Prostate gland (tissue), 2 donors: ENCODE measurements at regions not wholly inside any gene's neighbourhood (a gene's known extent, or its start where the extent isn't known, plus 50 kb on each side); places are given as distances from the start of the nearest gene placed in this dataset.
"Not testable (repeated sequence)": the region's sequence is repeated elsewhere in the genome, so short reads cannot be mapped to it uniquely, and the experiment has no call there.

Experiments
- DNase-seq: peaks from one replicate; pipeline ENCODE4 v3.0.0-alpha.2; 2019; ENCODE audit warnings: low spot score
- H3K27ac ChIP-seq, 2 donors: fragments of 200-600 bp; sonication (generic); 2 replicates each; pipeline ENCODE4 v1.5.1; 2017 to 2019
- H3K27me3 ChIP-seq: fragments of 200-600 bp; sonication (generic); replicated peaks from 2 replicates; pipeline ENCODE4 v1.5.1; 2019; ENCODE audit not compliant: insufficient read depth
- H3K36me3 ChIP-seq, 2 donors: fragments of 200-600 bp; sonication (generic); 1 replicate in 1 of 2; 2 replicates in 1 of 2; pipeline versions ENCODE4 v1.5.1 to v1.8.1; 2017 to 2019
- H3K4me1 ChIP-seq: fragments of 200-600 bp; sonication (generic); replicated peaks from 2 replicates; pipeline ENCODE4 v1.5.1; 2019
- H3K4me3 ChIP-seq, 2 donors: fragments of 200-600 bp; sonication (generic); 2 replicates each; pipeline ENCODE4 v1.5.1; 2017 to 2019
- H3K9me3 ChIP-seq: fragments of 200-600 bp; sonication (generic); 2 replicates; pipeline ENCODE4 v1.5.1; 2017
- POLR2A ChIP-seq: fragments of 450-650 bp; IDR thresholded peaks from one replicate; pipeline ENCODE4 v1.6.1; 2016; ENCODE audit warnings: antibody characterized with exemption, mild to moderate bottlenecking
- POLR2AphosphoS5 ChIP-seq: sonication (generic); formaldehyde crosslinking; IDR thresholded peaks from one replicate; pipeline ENCODE4 v1.6.1; 2017; ENCODE audit warnings: antibody characterized with exemption
- WGBS: methylation state at CpG from one replicate; pipeline ENCODE4 v1.1.5; 2018; 5-methylcytosine and 5-hydroxymethylcytosine counted together
- intact Hi-C: fragments of 100-400 bp; cut with DNase I; formaldehyde crosslinking; loops from one replicate; pipeline ENCODE4 v1.14.2; 2022
- TF ChIP-seq, protein P1 (sequence below), 4 experiments: fragments of 200-600 bp in 2 of 4; fragments of 450-650 bp in 2 of 4; sonication (generic) in 2 of 4; IDR thresholded peaks; 1 replicate in 3 of 4; 2 replicates in 1 of 4; pipeline ENCODE4 v1.5.1; 2016 to 2019; ENCODE audit warnings: antibody characterized with exemption in 4 of 4, mild to moderate bottlenecking in 2 of 4, moderate library complexity in 2 of 4

DNA sequence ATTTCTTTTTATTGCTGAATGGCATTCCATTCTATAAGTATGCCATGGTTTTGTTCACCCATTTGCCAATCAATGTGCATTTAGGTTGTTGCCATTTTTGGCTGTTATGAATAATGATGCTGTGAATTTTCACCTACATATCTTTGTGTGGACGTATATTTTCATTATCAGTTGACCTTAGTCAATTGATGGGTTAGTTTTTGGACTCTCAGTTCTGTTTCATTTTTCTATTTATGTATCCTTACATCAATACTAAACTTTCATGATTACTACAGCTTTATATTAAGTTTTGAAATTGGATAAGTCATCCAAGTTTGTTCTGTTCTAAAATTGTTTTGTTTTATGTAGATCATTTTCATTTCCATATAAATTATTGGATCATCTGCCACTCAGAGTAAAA is 261.9 kb upstream of the CNR1 start:
- no peaks in the 10 kb centered on the region for H3K4me1 ChIP-seq
- H3K36me3 ChIP-seq: no peaks in the 10 kb centered on the region
- TF ChIP-seq POLR2A: no peak
- no peak for TF ChIP-seq POLR2AphosphoS5
- TF ChIP-seq, protein P1, sequence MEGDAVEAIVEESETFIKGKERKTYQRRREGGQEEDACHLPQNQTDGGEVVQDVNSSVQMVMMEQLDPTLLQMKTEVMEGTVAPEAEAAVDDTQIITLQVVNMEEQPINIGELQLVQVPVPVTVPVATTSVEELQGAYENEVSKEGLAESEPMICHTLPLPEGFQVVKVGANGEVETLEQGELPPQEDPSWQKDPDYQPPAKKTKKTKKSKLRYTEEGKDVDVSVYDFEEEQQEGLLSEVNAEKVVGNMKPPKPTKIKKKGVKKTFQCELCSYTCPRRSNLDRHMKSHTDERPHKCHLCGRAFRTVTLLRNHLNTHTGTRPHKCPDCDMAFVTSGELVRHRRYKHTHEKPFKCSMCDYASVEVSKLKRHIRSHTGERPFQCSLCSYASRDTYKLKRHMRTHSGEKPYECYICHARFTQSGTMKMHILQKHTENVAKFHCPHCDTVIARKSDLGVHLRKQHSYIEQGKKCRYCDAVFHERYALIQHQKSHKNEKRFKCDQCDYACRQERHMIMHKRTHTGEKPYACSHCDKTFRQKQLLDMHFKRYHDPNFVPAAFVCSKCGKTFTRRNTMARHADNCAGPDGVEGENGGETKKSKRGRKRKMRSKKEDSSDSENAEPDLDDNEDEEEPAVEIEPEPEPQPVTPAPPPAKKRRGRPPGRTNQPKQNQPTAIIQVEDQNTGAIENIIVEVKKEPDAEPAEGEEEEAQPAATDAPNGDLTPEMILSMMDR (IDR thresholded peaks at IDR 0.05): no peak
- no peak for DNase-seq
- no peaks in the 10 kb centered on the region for H3K9me3 ChIP-seq
- H3K4me3 ChIP-seq: no peak overlapping the region
- H3K27me3 ChIP-seq: no peaks in the 10 kb centered on the region
- WGBS: 72% methylated on average over 1 of the region's 1 CpG
- H3K27ac ChIP-seq: no peak overlapping the region
- intact Hi-C loops: no loop called here

DNA sequence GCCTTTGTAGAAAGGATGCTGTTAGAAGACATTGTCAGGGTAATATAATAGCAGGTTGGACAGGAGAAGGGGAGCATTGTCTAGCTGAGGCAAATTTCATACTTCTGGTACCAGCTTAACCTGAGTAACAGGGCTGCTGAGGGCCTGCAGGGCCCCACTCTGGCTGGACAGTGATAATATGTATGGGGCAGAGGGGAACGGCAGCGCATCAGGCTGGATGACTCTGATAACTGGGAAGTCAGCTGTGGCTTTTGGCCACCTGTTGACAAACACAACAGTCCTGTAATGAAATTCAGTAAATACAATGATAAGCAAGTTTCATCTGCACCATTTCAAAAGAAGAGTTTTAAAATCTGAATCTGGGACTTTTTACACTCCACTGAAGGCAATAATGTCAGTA is 259.9 kb upstream of the CNR1 start:
- TF ChIP-seq POLR2A (no peak), POLR2AphosphoS5 (no peak)
- TF ChIP-seq, protein P1 (IDR thresholded peaks at IDR 0.05): no peak
- Histone ChIP-seq H3K9me3 (no peaks in the 10 kb centered on the region), H3K4me1 (no peaks in the 10 kb centered on the region), H3K27me3 (no peaks in the 10 kb centered on the region), H3K4me3 (no peak overlapping the region), H3K36me3 (no peaks in the 10 kb centered on the region), H3K27ac (no peak overlapping the region)
- 79% methylated on average over 2 of the region's 2 CpGs for WGBS
- intact Hi-C loops: no loop called here
- DNase-seq: no peak

DNA sequence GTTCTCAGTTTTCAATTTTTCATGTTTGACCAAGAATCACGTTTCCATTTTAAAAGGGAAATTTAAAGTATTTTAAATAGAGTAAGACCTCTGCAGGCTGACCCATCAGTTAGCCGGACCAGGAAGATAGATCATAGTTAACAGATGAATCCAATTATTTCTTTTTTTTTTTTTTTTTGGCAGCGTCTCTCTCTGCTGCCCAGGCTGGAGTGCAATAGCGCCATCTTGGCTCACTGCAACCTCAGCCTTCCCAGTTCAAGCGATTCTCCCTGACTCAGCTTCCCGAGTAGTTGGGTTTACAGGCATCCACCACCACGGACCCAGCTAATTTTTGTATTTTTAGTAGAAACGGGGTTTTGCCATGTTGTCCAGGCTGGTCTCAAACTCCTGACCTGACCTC is 256.7 kb upstream of the CNR1 start:
- Histone ChIP-seq H3K36me3 (no peaks in the 10 kb centered on the region), H3K4me1 (no peaks in the 10 kb centered on the region), H3K27ac (no peak overlapping the region), H3K9me3 (no peaks in the 10 kb centered on the region), H3K4me3 (no peak overlapping the region), H3K27me3 (no peaks in the 10 kb centered on the region)
- no peak for DNase-seq
- intact Hi-C loops: no loop called here
- TF ChIP-seq, protein P1 (IDR thresholded peaks at IDR 0.05): no peak
- TF ChIP-seq POLR2A (no peak), POLR2AphosphoS5 (no peak)
- WGBS: 92% methylated on average over 8 of the region's 8 CpGs

DNA sequence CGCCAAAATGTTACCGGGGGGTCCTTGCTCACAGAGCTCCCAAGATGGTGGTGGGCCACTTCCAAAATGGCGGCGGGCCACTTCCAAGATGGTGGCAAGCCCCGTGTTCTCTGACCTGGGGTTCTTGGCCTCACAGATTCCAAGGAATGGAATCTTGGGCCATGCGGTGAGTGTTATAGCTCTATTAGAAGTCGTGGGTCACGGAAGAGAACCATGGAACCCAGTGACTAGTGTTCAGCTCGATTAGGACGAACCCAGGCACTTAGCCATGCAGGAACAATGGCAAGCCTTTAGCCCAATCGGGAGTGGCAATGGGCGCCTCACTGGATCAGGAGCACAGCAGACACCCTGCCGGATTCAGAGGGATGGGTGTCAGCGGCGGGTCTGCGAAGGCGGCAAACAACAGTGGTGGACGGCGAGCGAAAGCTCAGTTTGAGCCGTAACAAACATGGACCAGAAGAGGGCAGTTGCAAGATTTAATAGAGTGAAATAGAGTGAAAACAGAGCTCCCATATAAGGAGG is 254.9 kb upstream of the CNR1 start:
- H3K4me1 ChIP-seq, DNase-seq, intact Hi-C loops, H3K9me3 ChIP-seq, H3K27me3 ChIP-seq, H3K4me3 ChIP-seq, H3K27ac ChIP-seq, H3K36me3 ChIP-seq: not testable (repeated sequence)
- whole genome bisulfite sequencing: 95% methylated on average over 19 of the region's 21 CpGs

DNA sequence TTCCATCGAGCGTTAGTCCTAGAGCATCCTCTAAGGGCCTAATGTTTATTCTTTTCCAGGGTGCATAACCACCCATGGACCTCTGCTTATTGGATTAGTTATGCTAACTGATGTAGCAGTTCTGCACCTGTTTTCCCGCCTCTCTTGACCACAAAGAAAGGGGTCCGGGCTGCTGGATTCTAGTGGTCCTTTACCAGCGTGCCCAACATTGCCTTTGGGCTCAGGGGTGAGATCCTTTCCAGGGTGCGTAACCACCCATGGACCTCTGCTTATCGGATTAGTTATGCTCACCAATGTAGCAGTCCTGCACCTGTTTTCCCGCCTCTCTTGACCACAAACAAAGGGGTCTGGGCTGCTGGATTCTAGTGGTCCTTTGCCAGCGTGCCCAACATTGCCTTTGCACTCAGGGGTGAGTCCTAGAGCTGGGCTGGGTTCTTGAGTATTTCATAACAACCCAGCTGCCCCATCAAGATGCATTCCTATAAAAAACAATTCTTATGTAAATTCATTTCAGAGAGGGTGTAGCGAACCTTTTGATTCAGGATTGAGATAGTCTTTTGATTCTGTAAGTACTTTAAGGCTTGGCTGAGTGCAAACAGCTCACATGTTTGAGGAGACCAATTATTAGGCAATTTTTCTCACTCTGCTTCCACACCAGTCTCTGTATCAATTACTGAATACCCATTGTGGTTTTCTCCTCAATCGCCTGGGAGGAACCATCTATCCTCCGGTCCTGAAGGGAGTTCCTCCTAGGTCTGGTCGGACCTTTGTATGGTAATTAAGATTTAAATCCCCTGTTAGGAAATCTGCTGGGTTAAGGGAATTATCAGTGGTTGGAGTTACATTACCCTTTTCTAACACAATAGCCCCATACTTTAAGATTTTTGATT is 253.0 kb upstream of the CNR1 start:
- H3K36me3 ChIP-seq, H3K27ac ChIP-seq, H3K4me1 ChIP-seq, intact Hi-C loops, DNase-seq, H3K27me3 ChIP-seq, H3K4me3 ChIP-seq, H3K9me3 ChIP-seq: not testable (repeated sequence)
- WGBS: 84% methylated on average over 13 of the region's 13 CpGs

DNA sequence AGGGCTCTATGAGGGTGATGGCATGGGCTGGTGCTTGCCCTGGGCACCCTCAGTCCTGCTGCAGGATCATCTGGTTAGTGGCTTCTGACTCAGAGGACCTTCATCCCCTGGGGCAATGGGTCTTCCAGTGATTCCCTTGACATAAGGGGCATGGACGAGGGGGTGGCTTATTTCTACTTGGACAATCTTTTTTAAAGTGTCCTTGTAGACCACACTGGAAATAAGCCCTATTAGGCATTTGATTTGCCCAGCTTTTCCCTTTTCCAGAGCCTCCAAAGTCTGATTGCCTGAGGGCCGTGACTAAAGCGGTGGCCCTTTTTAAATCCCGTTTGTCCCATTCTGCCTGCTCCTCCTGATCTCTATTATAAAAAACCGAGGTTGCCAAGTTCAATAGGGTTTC is 251.2 kb upstream of the CNR1 start:
- 67% methylated on average over 5 of the region's 5 CpGs for WGBS

More for the DNA sequence above, 251.2 kb upstream of the CNR1 start:
- H3K9me3 ChIP-seq, H3K4me3 ChIP-seq, H3K36me3 ChIP-seq, H3K4me1 ChIP-seq, intact Hi-C loops, H3K27me3 ChIP-seq, DNase-seq, H3K27ac ChIP-seq: not testable (repeated sequence)
